NCI-H2171 treated with DMSO at 0.1 percent for 48 hours (cell line): ENCODE measurements at regions not wholly inside any gene's neighbourhood (a gene's known extent, or its start where the extent isn't known, plus 50 kb on each side); places are given as distances from the start of the nearest gene placed in this dataset.

Experiments
- DNase-seq: peaks from one replicate; lab custom pipeline; 2025; lab: John Stamatoyannopoulos, UW

GRCh38 chr6:33950891-33951889, 147.4 kb upstream of the MLN start:
- no peak for DNase-seq

GRCh38 chr6:33950472-33950881, 146.7 kb upstream of the MLN start:
- DNase-seq = peak; percentile 87

GRCh38 chr6:33949877-33950435, 146.2 kb upstream of the MLN start:
- DNase-seq = peak; percentile 46

GRCh38 chr6:33949111-33949510, 145.3 kb upstream of the MLN start:
- no peak for DNase-seq

GRCh38 chr6:33947916-33948594, 144.3 kb upstream of the MLN start:
- DNase-seq = no peak

DNA sequence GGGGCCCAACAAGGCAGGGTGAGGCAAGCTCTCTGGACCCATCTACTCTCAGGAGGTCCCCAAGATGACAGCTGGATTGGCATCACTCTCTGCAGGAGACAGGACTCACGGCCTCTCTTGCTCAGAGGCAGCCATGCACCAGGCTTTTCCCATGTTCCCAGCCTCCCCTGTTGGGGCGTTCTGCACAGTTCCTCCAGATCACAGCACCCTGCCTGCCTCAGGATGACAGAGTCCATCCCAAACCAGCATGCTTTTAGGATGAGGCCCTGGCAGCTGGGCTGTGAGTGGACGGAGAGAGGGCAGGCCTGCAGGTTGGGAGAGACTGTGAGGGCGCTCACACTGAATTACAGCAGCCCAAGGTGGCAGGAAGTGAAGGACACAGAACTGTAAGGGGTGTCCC, 143.2 kb upstream of the MLN start:
- no peak for DNase-seq

GRCh38 chr6:33945931-33946330, 142.1 kb upstream of the MLN start:
- DNase-seq = no peak

DNA sequence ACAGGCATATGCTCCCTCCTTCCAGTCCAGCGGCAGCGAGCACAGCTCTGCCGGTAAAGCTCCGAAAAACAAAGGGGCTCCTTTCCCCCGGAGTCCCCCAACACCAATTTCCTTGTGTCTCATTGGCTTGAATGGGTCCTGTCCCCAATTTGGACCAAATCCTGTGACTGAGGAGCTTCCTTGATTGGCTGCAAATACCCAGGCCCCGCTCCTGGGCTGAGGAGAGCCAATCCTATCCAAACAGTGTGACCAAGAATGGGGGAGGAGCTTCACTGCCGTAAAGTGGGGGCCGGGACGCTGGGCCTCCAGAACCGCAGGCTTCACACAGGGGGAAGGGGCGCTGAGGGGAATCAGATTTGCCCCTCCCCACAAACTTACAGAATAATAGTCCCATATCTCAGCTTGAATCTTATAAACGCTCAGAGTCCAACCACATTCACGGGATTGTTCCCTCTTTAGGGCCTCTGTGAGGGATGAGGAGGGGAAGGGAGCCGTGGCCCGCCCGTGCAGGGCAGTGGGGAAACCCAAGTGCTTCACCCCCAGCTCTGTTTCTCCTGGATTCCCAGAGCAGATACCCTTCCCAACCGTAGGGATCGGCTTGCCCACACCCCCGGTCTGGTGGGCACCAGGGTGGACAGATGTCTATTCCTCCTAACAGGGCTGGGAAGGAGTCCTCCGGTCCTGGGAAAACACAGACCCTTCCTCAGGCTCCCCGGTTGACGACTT, 141.0 kb upstream of the MLN start:
- DNase-seq = no peak

DNA sequence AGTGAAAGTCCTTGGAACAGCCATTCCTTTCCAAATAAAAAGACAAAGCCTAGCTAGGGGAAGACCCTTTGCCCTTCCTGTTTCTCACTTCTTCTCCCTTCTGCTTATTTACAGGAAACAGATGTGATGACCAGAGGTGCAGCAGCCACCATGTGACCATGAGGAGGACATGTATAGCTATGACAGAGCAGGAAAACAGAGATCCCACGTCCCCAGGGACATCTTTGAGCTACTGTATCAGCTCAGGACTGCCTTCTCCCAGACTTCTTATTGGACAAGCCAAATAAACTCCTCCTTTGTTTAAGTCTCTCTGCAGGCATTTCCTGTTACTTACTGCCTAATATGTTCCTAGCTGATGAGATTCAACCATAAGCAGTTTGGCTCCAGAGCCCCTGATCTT, 133.1 kb upstream of the MLN start:
- peak; percentile 30 for DNase-seq

DNA sequence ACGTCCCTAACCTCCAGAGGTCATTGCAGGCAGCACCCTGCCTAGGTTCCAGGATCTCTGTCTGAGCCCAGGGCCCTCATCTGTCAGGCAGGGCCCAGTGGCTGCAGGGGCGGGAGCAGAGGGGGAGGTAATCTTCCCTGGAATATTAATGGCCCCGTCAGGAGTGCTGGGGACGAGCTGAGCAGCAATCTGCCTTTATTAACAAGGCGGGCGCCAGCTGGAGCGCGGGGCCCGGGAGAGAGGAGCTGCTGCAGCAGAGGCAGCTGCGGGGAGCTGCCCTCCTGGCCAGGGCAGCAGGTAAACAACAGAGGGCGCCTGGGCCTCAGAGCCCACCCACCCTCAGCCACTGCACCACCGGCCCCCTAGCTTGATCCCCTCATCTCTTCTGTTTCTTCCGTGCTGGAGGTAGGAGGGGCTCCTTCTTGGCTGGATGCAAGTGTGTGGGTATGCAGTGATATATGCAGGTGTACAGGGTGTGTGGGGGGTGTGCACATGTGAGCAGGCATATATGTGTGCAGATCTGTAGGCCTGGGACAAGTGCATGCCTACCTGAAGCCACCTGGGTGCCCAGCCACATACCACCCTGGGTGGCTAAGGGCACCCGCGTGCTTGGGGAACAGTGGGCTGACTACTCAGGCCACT, 131.8 kb upstream of the MLN start:
- peak; percentile 88 for DNase-seq

GRCh38 chr6:33934731-33935270, 131.0 kb upstream of the MLN start:
- DNase-seq = no peak

GRCh38 chr6:33933101-33933500, 129.3 kb upstream of the MLN start:
- DNase-seq = no peak

DNA sequence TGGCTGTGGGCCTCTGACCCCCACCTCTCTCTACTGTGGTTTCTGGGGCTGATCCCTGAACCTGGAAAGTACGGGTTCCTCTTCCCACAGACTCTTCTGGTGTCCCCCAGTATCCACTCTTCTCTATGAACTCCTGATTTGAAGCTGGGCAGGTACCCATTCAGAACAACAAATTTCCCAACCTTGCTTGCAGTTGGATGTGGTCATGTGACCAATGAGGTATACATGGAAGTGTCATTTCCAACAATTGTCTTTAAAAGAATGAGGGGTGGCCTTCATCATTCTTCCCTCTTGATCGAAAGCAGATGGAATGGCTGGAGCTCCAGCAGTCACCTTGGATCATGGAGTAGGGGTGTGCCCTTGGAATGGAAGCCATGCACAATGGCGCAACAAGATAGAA, 128.0 kb upstream of the MLN start:
- no peak for DNase-seq

- DNase-seq = peak; percentile 99
These were observed 125.9 kb upstream of the MLN start for GRCh38 chr6:33929575-33930288.

DNA sequence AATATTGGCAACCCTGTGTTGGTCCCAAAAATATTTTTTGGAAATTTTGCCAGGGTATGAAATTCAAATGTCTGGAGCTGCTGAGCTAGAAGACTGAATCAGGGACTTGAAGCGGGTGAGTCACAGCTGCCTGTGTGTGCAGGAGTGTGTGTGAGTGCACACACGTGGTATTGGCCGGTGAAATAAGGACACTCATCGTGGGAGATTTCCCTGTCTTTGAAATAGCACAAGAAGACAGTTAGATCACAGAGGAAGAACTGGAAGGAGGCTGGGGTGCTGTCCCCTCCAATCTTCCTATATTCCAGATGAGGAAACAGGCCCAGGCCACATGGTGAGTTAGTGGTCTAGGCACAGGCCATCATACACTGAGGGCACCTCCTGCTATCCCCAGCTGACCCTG, 123.8 kb upstream of the MLN start:
- DNase-seq = no peak

DNA sequence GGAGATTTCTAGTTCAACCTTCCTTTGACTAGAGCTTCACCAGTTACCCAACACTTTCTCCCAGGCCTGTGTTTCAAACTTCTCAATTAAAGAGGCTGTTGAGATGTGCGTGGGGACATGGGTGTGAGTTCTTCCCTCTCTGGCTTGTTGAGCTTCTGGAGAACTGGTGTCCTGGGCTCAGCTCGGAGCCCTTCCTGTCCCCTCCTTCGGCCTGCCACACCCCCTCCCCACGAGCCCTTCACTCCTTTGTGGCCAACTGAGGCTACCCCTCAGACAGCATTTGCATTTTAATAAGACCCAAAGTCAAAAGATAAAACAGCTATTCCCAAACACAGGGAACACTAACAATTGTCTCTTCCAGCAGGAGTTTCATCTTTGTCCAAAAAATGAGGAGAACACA, 123.3 kb upstream of the MLN start:
- no peak for DNase-seq

GRCh38 chr6:33926451-33926850, 122.6 kb upstream of the MLN start:
- DNase-seq = peak; percentile 53

DNA sequence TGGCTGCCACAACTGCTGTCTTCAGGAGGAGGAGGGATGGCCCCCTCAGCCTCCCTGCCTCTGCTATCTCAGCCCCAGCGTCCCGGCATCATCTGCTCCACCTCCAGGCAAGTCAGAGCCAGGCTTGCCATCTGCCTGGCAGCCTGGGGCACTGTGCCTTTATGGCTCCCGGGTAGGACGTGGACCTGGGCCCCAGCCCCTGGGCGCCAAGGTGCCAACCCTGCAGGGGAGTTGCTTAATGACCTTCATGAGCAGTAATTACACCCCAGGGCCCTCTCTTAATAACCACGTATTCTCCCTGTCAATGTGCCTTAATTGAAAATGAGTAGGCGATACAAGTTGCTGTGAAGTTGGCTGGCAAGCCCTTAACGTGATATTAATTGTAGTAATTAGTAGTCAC, 122.1 kb upstream of the MLN start:
- DNase-seq = peak; percentile 84

DNA sequence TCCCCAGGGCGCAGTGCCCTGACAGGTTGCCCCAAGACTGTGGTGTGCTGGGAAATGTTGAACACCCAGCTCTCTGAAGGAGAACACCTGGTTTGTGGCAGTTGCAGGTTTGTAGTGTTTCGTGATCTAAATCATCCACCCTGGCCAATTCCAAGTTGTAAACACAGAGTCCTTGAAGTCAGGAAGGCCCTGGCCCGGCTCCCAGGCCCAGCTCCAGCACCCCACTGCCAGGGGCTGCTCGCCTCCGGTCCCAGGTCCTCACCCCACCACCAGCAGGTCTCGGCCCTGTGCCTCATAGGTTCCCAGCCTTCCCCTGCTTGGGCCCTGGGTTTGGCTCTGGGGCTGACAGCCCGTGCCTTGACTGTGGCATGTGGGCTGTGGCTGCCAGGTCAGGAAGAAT, 121.4 kb upstream of the MLN start:
- DNase-seq = no peak

DNA sequence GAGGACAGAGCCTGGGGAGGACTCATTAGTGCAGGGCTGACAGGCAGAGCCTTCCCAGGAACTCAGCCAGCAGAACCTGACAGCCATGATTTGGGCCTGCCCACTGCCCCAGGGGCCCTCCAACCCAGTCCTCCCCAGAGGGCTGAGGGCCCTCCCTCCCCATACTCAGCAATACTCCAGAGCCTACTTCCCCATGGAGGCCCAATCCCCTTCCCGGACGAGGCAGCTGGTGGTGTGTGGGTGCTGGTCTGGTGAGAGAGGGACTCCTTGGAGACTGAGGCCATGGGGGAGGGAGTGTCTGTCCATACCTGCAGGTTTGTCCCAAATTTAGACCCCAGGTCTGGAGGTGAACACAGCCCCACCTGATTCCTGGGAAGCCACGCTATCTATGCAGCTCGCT, 120.9 kb upstream of the MLN start:
- DNase-seq = no peak
